ENCODE measurements at regions not wholly inside any gene's neighbourhood (a gene's known extent, or its start where the extent isn't known, plus 50 kb on each side); places are given as distances from the start of the nearest gene placed in this dataset.
"Not testable (repeated sequence)": the region's sequence is repeated elsewhere in the genome, so short reads cannot be mapped to it uniquely, and the experiment has no call there.

GRCh38 chr1:121519042-121519755 lies 334.4 kb downstream of the SRGAP2C start:
- DNase-seq (ENCODE audit: low read depth): peak; percentile 75

- not testable (repeated sequence) for DNase-seq (ENCODE audit: low read depth)
Observed at GRCh38 chr1:121519756-121520286, 335.0 kb downstream of the SRGAP2C start.

- DNase-seq (ENCODE audit: low read depth): no peak
Observed at GRCh38 chr1:121522061-121522759, 337.4 kb downstream of the SRGAP2C start.

- DNase-seq (ENCODE audit: low read depth): not testable (repeated sequence)
Observed at GRCh38 chr1:121523112-121523511, 338.3 kb downstream of the SRGAP2C start.

- DNase-seq (ENCODE audit: low read depth): no peak
Observed at GRCh38 chr1:121525355-121525754, 340.6 kb downstream of the SRGAP2C start.

- DNase-seq (ENCODE audit: low read depth): peak; percentile 21
Observed at GRCh38 chr1:121528958-121529357, 344.2 kb downstream of the SRGAP2C start.

GRCh38 chr1:121530026-121530425 lies 345.3 kb downstream of the SRGAP2C start:
- not testable (repeated sequence) for DNase-seq (ENCODE audit: low read depth)

GRCh38 chr1:121531747-121532146 lies 347.0 kb downstream of the SRGAP2C start:
- not testable (repeated sequence) for DNase-seq (ENCODE audit: low read depth)

- not testable (repeated sequence) for DNase-seq (ENCODE audit: low read depth)
Observed at GRCh38 chr1:121538148-121538547, 353.4 kb downstream of the SRGAP2C start.

- no peak for DNase-seq (ENCODE audit: low read depth)
Observed at GRCh38 chr1:121538943-121539575, 354.3 kb downstream of the SRGAP2C start.

- DNase-seq (ENCODE audit: low read depth): not testable (repeated sequence)
Observed at GRCh38 chr1:121543988-121544387, 359.2 kb downstream of the SRGAP2C start.

- DNase-seq (ENCODE audit: low read depth): no peak
Observed at GRCh38 chr1:121544500-121544899, 359.7 kb downstream of the SRGAP2C start.

GRCh38 chr1:121545899-121546298 lies 361.1 kb downstream of the SRGAP2C start:
- DNase-seq (ENCODE audit: low read depth): not testable (repeated sequence)

- peak; percentile 79 for DNase-seq (ENCODE audit: low read depth)
Observed at GRCh38 chr1:121546830-121547591, 362.2 kb downstream of the SRGAP2C start.

- not testable (repeated sequence) for DNase-seq (ENCODE audit: low read depth)
Observed at GRCh38 chr1:121547726-121548125, 363.0 kb downstream of the SRGAP2C start.

- DNase-seq (ENCODE audit: low read depth): not testable (repeated sequence)
Observed at GRCh38 chr1:121550817-121551216, 366.0 kb downstream of the SRGAP2C start.

- not testable (repeated sequence) for DNase-seq (ENCODE audit: low read depth)
Observed at GRCh38 chr1:121551491-121551890, 366.7 kb downstream of the SRGAP2C start.

GRCh38 chr1:121556560-121556959 lies 371.8 kb downstream of the SRGAP2C start:
- not testable (repeated sequence) for DNase-seq (ENCODE audit: low read depth)

- not testable (repeated sequence) for DNase-seq (ENCODE audit: low read depth)
Observed at GRCh38 chr1:121558034-121558433, 373.3 kb downstream of the SRGAP2C start.

GRCh38 chr1:121558514-121558913 lies 373.7 kb downstream of the SRGAP2C start:
- DNase-seq (ENCODE audit: low read depth): peak; percentile 83

GRCh38 chr1:121566346-121566745 lies 381.6 kb downstream of the SRGAP2C start:
- DNase-seq (ENCODE audit: low read depth): no peak

GRCh38 chr1:121569428-121569827 lies 384.7 kb downstream of the SRGAP2C start:
- no peak for DNase-seq (ENCODE audit: low read depth)
